ENCODE measurements at regions not wholly inside any gene's neighbourhood (a gene's known extent, or its start where the extent isn't known, plus 50 kb on each side); places are given as distances from the start of the nearest gene placed in this dataset.

- no peak for TF ChIP-seq CTCF (IDR thresholded peaks at IDR 0.05; ENCODE audit: low read depth, low read length, poor library complexity, severe bottlenecking)
- no peak for TF ChIP-seq EZH2phosphoT487 (IDR thresholded peaks at IDR 0.05; ENCODE audit: borderline replicate concordance, low read length)
These were observed 925.3 kb downstream of the TBC1D22A start for GRCh38 chr22:47687776-47688175.
